K562 (cell line): ENCODE measurements at regions not wholly inside any gene's neighbourhood (a gene's known extent, or its start where the extent isn't known, plus 50 kb on each side); places are given as distances from the start of the nearest gene placed in this dataset.

Source experiments
- CBX3 ChIP-seq, 2 experiments: IDR thresholded peaks; 1 replicate in 1 of 2; 2 replicates in 1 of 2; pipeline ENCODE4 v1.6.1; 2012; ENCODE audit warnings: inconsistent platforms in 2 of 2, low read length in 2 of 2, borderline replicate concordance in 1 of 2, control low read depth in 1 of 2
- CC2D1A ChIP-seq: fragments of 450-650 bp; IDR thresholded peaks from 2 replicates; pipeline ENCODE4 v1.6.1; 2017; ENCODE audit warnings: mild to moderate bottlenecking
- DMBX1 ChIP-seq: fragments of 250-450 bp; sonication (Bioruptor Pico); IDR thresholded peaks from 2 replicates; pipeline ENCODE4 v1.8.0; 2022; ENCODE audit warnings: inconsistent platforms, mild to moderate bottlenecking, moderate library complexity, borderline replicate concordance
- E2F4 ChIP-seq: sonication (generic); formaldehyde crosslinking; IDR thresholded peaks from 2 replicates; pipeline ENCODE4 v1.8.0; 2022; ENCODE audit warnings: mild to moderate bottlenecking, low read depth, missing genetic modification reagents
- ELF1 ChIP-seq: fragments of 200-800 bp; sonication (Bioruptor generic); IDR thresholded peaks from 2 replicates; pipeline ENCODE4 v1.6.1; 2016; ENCODE audit warnings: missing genetic modification characterization, missing compliant biosample characterization
- ETV6 ChIP-seq, 3 experiments: fragments of 150-350 bp in 1 of 3; sonication (generic) in 1 of 3; formaldehyde crosslinking in 1 of 3; IDR thresholded peaks; 2 replicates each; pipeline versions ENCODE4 v1.6.1 to v1.8.0; 2014 to 2022; ENCODE audit warnings: borderline replicate concordance in 2 of 3, low read depth in 2 of 3, antibody characterized with exemption in 1 of 3, low read length in 1 of 3, mild to moderate bottlenecking in 1 of 3, missing genetic modification reagents in 1 of 3
- HNRNPUL1 ChIP-seq: fragments of 200-400 bp; formaldehyde crosslinking; IDR thresholded peaks from 2 replicates; pipeline ENCODE4 v1.6.1; 2017; ENCODE audit warnings: low read length
- ID3 ChIP-seq, 2 experiments: fragments of 250-450 bp in 1 of 2; fragments of 450-650 bp in 1 of 2; sonication (Bioruptor Pico) in 1 of 2; IDR thresholded peaks; 2 replicates each; pipeline versions ENCODE4 v1.6.1 to v1.8.0; 2016 to 2021; ENCODE audit warnings: mild to moderate bottlenecking in 2 of 2, moderate library complexity in 2 of 2, missing compliant biosample characterization in 1 of 2, missing genetic modification characterization in 1 of 2
- MED1 ChIP-seq: sonication (generic); formaldehyde crosslinking; IDR thresholded peaks from 2 replicates; pipeline ENCODE4 v1.8.1; 2023; ENCODE audit warnings: missing genetic modification reagents, borderline replicate concordance
- MTF1 ChIP-seq: fragments of 250-450 bp; sonication (Bioruptor Pico); IDR thresholded peaks from 2 replicates; pipeline ENCODE4 v1.9.0; 2021; ENCODE audit warnings: moderate library complexity, mild to moderate bottlenecking, inconsistent platforms, borderline replicate concordance
- NBN ChIP-seq: fragments of 450-650 bp; IDR thresholded peaks from 2 replicates; pipeline ENCODE4 v1.6.1; 2016; ENCODE audit warnings: low read depth, mild to moderate bottlenecking
- PML ChIP-seq: IDR thresholded peaks from 2 replicates; pipeline ENCODE4 v1.6.1; 2012; ENCODE audit warnings: low read length, inconsistent platforms
- RBM39 ChIP-seq: fragments of 200-400 bp; formaldehyde crosslinking; optimal IDR thresholded peaks from 2 replicates; pipeline ENCODE3; 2018; ENCODE audit warnings: low read depth, low read length
- SP2 ChIP-seq: IDR thresholded peaks from 2 replicates; pipeline ENCODE4 v1.6.1; 2011; ENCODE audit warnings: mild to moderate bottlenecking, low read depth, low read length, moderate library complexity; ENCODE audit not compliant: poor library complexity, severe bottlenecking; ENCODE audit errors: extremely low read depth
- THRA ChIP-seq: fragments of 450-650 bp; IDR thresholded peaks from 2 replicates; pipeline ENCODE4 v1.6.1; 2017; ENCODE audit warnings: mild to moderate bottlenecking, moderate library complexity
- ZFPM2 ChIP-seq: fragments of 250-450 bp; sonication (Bioruptor Pico); IDR thresholded peaks from 2 replicates; pipeline ENCODE4 v1.5.1; 2022; ENCODE audit warnings: mild to moderate bottlenecking
- ZNF354B ChIP-seq: fragments of 250-450 bp; sonication (Bioruptor Pico); IDR thresholded peaks from 2 replicates; pipeline ENCODE4 v1.4.0; 2020
- ZNF561 ChIP-seq: fragments of 450-650 bp; formaldehyde crosslinking; conservative IDR thresholded peaks from 2 replicates; pipeline ENCODE4 v1.4.0; 2020; ENCODE audit warnings: mild to moderate bottlenecking, moderate library complexity
- ZNF75A ChIP-seq: fragments of 450-650 bp; formaldehyde crosslinking; IDR thresholded peaks from 2 replicates; pipeline ENCODE4 v1.4.0; 2020; ENCODE audit warnings: mild to moderate bottlenecking
- ZNF830 ChIP-seq: fragments of 250-450 bp; sonication (Bioruptor Pico); IDR thresholded peaks from 2 replicates; pipeline ENCODE4 v1.5.0; 2021; ENCODE audit warnings: mild to moderate bottlenecking
- TF ChIP-seq, protein P1 (sequence below): IDR thresholded peaks from 2 replicates; pipeline ENCODE4 v1.6.1; 2014; ENCODE audit warnings: antibody characterized with exemption
- TF ChIP-seq, protein P2 (sequence below): conservative IDR thresholded peaks from 2 replicates; pipeline ENCODE4 v1.6.1; 2011; ENCODE audit warnings: low read depth, mild to moderate bottlenecking, low read length; ENCODE audit not compliant: control insufficient read depth
- TF ChIP-seq, protein P3 (sequence below): fragments of 250-450 bp; sonication (Bioruptor Pico); IDR thresholded peaks from 2 replicates; pipeline ENCODE4 v1.9.0; 2021; ENCODE audit warnings: mild to moderate bottlenecking

DNA sequence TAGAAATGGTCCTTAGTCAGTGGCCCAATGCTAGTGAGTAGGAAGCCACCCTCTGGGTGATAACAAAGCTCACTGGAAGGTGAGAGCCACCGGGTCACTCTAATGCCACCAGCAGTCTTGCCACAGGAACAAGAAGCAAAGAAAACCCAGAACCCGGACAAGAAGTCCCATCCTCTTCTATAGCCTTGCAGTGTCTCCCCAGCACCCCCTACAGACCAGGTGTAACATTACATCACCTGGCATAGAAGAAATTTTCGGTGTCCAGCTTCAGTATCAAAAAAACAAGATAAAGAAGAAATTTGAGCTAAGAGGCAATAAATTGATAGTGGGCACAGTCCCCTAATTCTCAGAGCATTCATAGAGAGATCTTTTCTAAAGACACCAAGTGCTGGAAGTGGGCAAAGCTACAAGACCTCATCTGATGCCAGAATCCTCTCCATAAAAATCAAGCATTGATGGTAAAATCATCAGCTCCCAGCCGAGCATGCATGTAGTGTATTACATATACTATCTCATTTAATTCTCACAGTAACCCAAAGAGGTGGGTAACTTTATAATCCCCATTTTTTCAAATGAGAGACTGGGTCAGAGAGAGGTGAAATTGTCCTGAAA lies 491.0 kb downstream of the MATN1 start (continued):
- TF ChIP-seq MED1 (CRISPR knock-in tag) (no peak), CC2D1A (peak; percentile 42; the same call in 1 of the 2 replicates), ELF1 (tag) (no peak), E2F4 (CRISPR knock-in tag) (no peak), ZFPM2 (CRISPR knock-in tag) (no peak), CBX3 (IDR thresholded peaks at IDR 0.05; ENCODE audit: borderline replicate concordance in 1 of 2, low read length in 2 of 2) (no peak), PML (no peak), NBN (no peak), HNRNPUL1 (no peak), ZNF354B (no peak), ZNF561 (CRISPR knock-in tag) (no peak), ZNF830 (CRISPR knock-in tag) (no peak), DMBX1 (CRISPR knock-in tag) (no peak), ID3 (CRISPR knock-in tag; IDR thresholded peaks at IDR 0.05) (no peak), ID3 (tag; IDR thresholded peaks at IDR 0.05) (no peak), ZNF75A (CRISPR knock-in tag) (no peak), MTF1 (no peak), ETV6 (IDR thresholded peaks at IDR 0.05; ENCODE audit: borderline replicate concordance in 1 of 2, low read depth in 2 of 2, low read length in 1 of 2) (no peak), ETV6 (CRISPR knock-in tag; IDR thresholded peaks at IDR 0.05; ENCODE audit: borderline replicate concordance) (no peak), THRA (no peak), SP2 (no peak), RBM39 (no peak)
- TF ChIP-seq, protein P1, sequence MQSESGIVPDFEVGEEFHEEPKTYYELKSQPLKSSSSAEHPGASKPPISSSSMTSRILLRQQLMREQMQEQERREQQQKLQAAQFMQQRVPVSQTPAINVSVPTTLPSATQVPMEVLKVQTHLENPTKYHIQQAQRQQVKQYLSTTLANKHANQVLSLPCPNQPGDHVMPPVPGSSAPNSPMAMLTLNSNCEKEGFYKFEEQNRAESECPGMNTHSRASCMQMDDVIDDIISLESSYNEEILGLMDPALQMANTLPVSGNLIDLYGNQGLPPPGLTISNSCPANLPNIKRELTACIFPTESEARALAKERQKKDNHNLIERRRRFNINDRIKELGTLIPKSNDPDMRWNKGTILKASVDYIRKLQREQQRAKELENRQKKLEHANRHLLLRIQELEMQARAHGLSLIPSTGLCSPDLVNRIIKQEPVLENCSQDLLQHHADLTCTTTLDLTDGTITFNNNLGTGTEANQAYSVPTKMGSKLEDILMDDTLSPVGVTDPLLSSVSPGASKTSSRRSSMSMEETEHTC = no peak
- TF ChIP-seq, protein P2, sequence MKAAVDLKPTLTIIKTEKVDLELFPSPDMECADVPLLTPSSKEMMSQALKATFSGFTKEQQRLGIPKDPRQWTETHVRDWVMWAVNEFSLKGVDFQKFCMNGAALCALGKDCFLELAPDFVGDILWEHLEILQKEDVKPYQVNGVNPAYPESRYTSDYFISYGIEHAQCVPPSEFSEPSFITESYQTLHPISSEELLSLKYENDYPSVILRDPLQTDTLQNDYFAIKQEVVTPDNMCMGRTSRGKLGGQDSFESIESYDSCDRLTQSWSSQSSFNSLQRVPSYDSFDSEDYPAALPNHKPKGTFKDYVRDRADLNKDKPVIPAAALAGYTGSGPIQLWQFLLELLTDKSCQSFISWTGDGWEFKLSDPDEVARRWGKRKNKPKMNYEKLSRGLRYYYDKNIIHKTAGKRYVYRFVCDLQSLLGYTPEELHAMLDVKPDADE = no peak
- TF ChIP-seq, protein P3, sequence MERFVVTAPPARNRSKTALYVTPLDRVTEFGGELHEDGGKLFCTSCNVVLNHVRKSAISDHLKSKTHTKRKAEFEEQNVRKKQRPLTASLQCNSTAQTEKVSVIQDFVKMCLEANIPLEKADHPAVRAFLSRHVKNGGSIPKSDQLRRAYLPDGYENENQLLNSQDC (CRISPR knock-in tag) = no peak
